Gastrocnemius medialis (tissue), 4 donors: ENCODE measurements at regions not wholly inside any gene's neighbourhood (a gene's known extent, or its start where the extent isn't known, plus 50 kb on each side); places are given as distances from the start of the nearest gene placed in this dataset.

Experiments used
- CTCF ChIP-seq, 5 experiments: fragments of 450-650 bp in 3 of 5; fragments of 200-600 bp in 2 of 5; sonication (generic) in 2 of 5; IDR thresholded peaks in 4 of 5; conservative IDR thresholded peaks in 1 of 5; 1 replicate in 4 of 5; 2 replicates in 1 of 5; pipeline ENCODE4 v1.5.1; 2016 to 2019; ENCODE audit warnings: antibody characterized with exemption in 5 of 5, mild to moderate bottlenecking in 3 of 5, moderate library complexity in 3 of 5
- POLR2A ChIP-seq, 2 donors: fragments of 450-650 bp; IDR thresholded peaks; one replicate each; pipeline ENCODE4 v1.6.1; 2017; ENCODE audit warnings: antibody characterized with exemption in 2 of 2, mild to moderate bottlenecking in 2 of 2, moderate library complexity in 2 of 2

- TF ChIP-seq CTCF (IDR thresholded peaks at IDR 0.05 in 4 of 5, conservative IDR thresholded peaks at IDR 0.05 in 1 of 5) (no peak), POLR2A (IDR thresholded peaks at IDR 0.05) (no peak)
Observed at GRCh38 chr6:113758214-113758613, 98.9 kb upstream of the MARCKS start.
